ENCODE measurements at regions not wholly inside any gene's neighbourhood (a gene's known extent, or its start where the extent isn't known, plus 50 kb on each side); places are given as distances from the start of the nearest gene placed in this dataset.
"Not testable (repeated sequence)": the region's sequence is repeated elsewhere in the genome, so short reads cannot be mapped to it uniquely, and the experiment has no call there.

DNA sequence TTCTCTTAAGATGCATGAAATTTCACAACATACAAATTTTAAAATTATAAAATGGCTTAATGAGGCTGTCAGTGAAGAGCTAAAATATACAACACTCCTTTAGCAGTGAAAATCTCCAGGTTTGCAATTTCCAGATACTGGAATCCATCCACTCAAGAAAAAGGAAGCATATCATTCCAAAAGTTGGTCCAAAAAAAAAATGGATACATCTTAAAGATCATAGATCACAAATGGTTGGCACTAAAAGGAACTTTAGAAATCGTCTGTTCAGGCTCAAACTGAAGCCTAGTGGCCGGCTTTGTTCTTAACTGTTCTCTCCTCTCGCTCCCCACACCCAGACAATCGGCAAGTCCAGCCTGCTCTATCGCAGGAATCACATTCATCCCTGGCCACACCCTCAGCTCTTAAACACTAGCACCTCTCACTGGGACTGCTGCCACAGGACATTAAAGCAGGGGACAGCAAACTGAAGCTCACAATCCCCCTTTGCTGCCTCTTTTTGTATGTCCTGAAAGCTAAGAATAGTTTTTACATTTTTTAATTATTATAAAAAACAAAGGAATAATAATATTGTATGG is 130.3 kb upstream of the CDIN1 start (continued):
- TF ChIP-seq PHF8 (IDR thresholded peaks at IDR 0.05; ENCODE audit: borderline replicate concordance, low read depth) = no peak

DNA sequence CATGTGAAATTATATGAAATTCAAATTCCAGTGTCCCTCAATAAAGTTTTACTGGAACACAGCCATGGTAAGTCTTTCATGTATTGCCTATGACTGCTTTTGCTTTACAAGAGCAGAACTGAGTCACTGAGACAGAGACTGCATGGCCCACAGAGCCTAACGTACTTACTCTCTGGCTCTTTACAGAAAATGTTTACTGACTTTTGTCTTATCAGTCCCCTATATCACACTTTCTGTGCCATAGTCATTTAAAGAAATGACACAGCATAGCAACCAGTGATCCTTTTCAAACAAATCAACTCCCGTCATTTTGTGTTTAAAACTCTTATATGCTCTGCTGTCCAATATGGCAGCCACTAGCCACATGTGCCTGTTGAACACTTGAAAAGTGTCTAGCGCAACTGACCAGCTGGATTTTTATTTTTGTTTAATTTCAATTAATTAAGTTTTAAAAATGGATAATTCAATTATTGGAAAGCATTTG is 129.7 kb upstream of the CDIN1 start:
- ATAC-seq (no peak), FAIRE-seq (no peak), DNase-seq (ENCODE audit: low read depth in 1 of 2, low spot score in 1 of 2) (no peak)
- Histone ChIP-seq H3K9me3 (no peaks in the 10 kb centered on the region), H3K4me2 (no peak overlapping the region), H3K4me1 (no peaks in the 10 kb centered on the region), H3K4me3 (no peak overlapping the region), H3K27ac (no peak overlapping the region)
- WGBS (ENCODE audit: missing lambda C conversion rate) = 88% methylated on average over 3 of the region's 3 CpGs
- TF ChIP-seq SREBF2 (IDR thresholded peaks at IDR 0.05) (no peak), POLR2A (IDR thresholded peaks at IDR 0.05; ENCODE audit: low read length) (no peak), EHMT2 (IDR thresholded peaks at IDR 0.05; ENCODE audit: low read depth) (no peak), HDAC2 (IDR thresholded peaks at IDR 0.05) (no peak), HOXB5 (CRISPR knock-in tag; IDR thresholded peaks at IDR 0.05) (no peak)
- TF ChIP-seq, protein P1, sequence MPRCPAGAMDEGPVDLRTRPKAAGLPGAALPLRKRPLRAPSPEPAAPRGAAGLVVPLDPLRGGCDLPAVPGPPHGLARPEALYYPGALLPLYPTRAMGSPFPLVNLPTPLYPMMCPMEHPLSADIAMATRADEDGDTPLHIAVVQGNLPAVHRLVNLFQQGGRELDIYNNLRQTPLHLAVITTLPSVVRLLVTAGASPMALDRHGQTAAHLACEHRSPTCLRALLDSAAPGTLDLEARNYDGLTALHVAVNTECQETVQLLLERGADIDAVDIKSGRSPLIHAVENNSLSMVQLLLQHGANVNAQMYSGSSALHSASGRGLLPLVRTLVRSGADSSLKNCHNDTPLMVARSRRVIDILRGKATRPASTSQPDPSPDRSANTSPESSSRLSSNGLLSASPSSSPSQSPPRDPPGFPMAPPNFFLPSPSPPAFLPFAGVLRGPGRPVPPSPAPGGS (IDR thresholded peaks at IDR 0.05) = no peak
- POLR2A ChIA-PET = no interaction called here
- CTCF ChIA-PET = no interaction called here

DNA sequence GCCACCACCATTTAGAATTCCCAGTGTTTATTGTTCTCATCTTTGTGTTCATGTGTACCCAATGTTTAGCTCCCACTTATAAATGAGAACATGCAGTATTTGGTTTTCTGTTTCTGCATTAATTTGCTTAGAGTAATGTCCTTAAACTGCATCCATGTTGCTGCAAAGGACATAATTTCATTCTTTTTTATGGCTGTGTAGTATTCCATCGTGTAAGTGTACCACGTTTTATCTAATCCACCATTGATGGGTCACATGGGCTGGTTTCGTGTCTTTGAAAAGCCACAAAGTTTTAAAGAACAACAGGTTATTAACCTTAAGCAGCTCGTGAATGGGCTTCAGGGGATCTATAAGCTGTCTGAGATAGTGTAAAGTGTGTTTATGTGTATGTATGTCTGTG is 125.2 kb upstream of the CDIN1 start:
- POLR2A ChIA-PET; H3K4me2 ChIP-seq; H3K27ac ChIP-seq; ATAC-seq; DNase-seq (ENCODE audit: low read depth in 1 of 2, low spot score in 1 of 2); FAIRE-seq; H3K4me1 ChIP-seq; H3K4me3 ChIP-seq; H3K9me3 ChIP-seq; CTCF ChIA-PET: not testable (repeated sequence)
- WGBS (ENCODE audit: missing lambda C conversion rate) = 59% methylated on average over 4 of the region's 4 CpGs

DNA sequence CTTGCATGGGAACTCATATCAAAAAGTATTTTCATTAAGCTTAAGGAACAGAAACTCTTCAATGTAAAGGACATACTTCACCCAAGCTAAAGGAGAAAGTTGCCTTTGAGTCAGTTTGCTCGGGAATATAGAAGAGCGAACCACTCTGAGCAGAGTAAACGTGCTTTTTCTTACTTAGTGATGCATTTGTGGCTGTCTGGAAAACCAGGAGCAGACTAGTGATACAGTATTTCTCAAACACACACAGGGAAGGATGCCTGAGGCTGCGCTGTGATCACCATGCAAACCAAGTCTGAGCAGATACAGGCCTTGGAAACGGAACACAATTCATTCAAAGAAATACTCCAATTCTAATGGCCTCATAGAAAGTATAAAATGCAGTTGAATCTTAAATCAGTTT is 121.0 kb upstream of the CDIN1 start:
- CTCF ChIA-PET = interaction anchor here (1.3 kb wide), 1 partner anchor 11 kb away, joined by 3 read pairs; no protein-coding TSS in a partner anchor
- no peak for DNase-seq (ENCODE audit: low read depth in 1 of 2, low spot score in 1 of 2)
- POLR2A ChIA-PET = no interaction called here
- no peak for FAIRE-seq
- Histone ChIP-seq H3K27ac (no peak overlapping the region), H3K4me1 (no peaks in the 10 kb centered on the region), H3K4me2 (no peak overlapping the region), H3K9me3 (0 out of 3 replicates have a peak, but pooled peaks cover 3% of the 10 kb centered on the region), H3K4me3 (no peak overlapping the region)
- TF ChIP-seq CBX8 (IDR thresholded peaks at IDR 0.05) (no peak), FOSB (CRISPR knock-in tag; IDR thresholded peaks at IDR 0.05) (no peak), ZC3H11A (IDR thresholded peaks at IDR 0.05) (no peak), POLR2AphosphoS2 (conservative IDR thresholded peaks at IDR 0.05; ENCODE audit: low read length) (no peak), NPAS2 (CRISPR knock-in tag; IDR thresholded peaks at IDR 0.05; ENCODE audit: borderline replicate concordance) (no peak), HOXB5 (CRISPR knock-in tag; IDR thresholded peaks at IDR 0.05) (no peak), SREBF2 (IDR thresholded peaks at IDR 0.05) (no peak), CHD2 (IDR thresholded peaks at IDR 0.05; ENCODE audit: low read length, partially characterized antibody) (no peak), RCOR1 (IDR thresholded peaks at IDR 0.05; ENCODE audit: low read depth, low read length) (no peak), KDM1A (IDR thresholded peaks at IDR 0.05; ENCODE audit: low read depth) (no peak), ZSCAN20 (CRISPR knock-in tag; IDR thresholded peaks at IDR 0.05) (no peak), RNF2 (IDR thresholded peaks at IDR 0.05; ENCODE audit: borderline replicate concordance, low read depth) (no peak), KDM5A (IDR thresholded peaks at IDR 0.05) (no peak)
- TF ChIP-seq, protein P2, sequence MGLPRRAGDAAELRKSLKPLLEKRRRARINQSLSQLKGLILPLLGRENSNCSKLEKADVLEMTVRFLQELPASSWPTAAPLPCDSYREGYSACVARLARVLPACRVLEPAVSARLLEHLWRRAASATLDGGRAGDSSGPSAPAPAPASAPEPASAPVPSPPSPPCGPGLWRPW (IDR thresholded peaks at IDR 0.05) = no peak
- ATAC-seq = no peak
- WGBS (ENCODE audit: missing lambda C conversion rate) = 64% methylated on average over 5 of the region's 5 CpGs

DNA sequence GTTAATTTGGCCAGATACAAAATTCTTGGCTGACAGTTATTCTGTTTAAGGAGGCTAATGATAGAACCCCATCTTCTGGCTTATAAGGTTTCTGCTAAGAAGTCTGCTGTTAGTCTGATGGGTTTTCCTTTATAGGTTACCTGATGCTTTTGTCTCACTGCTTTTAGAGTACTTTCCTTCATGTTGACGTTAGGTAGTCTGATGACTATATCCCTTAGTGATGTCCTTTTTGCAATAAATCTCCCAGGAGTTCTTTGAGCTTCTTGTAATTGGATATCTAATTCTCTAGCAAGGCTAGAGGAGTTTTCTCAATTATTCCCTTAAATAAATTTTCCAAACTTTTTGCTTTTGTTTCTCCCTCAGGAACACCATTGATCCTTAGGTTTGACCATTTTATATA is 114.1 kb upstream of the CDIN1 start:
- no peak for TF ChIP-seq ZFP36 (IDR thresholded peaks at IDR 0.05; ENCODE audit: borderline replicate concordance, partially characterized antibody)
- no peak for TF ChIP-seq NPAS2 (CRISPR knock-in tag; IDR thresholded peaks at IDR 0.05; ENCODE audit: borderline replicate concordance)
- DNase-seq (ENCODE audit: low read depth in 1 of 2, low spot score in 1 of 2) (no peak), FAIRE-seq (no peak), ATAC-seq (no peak)
- POLR2A ChIA-PET = no interaction called here
- no peaks in the 10 kb centered on the region for H3K4me1 ChIP-seq
- H3K4me2 ChIP-seq = no peak overlapping the region
- WGBS (ENCODE audit: missing lambda C conversion rate) = 48% methylated on average over 1 of the region's 1 CpG
- no peak overlapping the region for H3K27ac ChIP-seq
- H3K4me3 ChIP-seq = no peak overlapping the region
- 0 out of 3 replicates have a peak, but pooled peaks cover 3% of the 10 kb centered on the region for H3K9me3 ChIP-seq
- CTCF ChIA-PET = no interaction called here
